ENCODE measurements at regions not wholly inside any gene's neighbourhood (a gene's known extent, or its start where the extent isn't known, plus 50 kb on each side); places are given as distances from the start of the nearest gene placed in this dataset.

DNA sequence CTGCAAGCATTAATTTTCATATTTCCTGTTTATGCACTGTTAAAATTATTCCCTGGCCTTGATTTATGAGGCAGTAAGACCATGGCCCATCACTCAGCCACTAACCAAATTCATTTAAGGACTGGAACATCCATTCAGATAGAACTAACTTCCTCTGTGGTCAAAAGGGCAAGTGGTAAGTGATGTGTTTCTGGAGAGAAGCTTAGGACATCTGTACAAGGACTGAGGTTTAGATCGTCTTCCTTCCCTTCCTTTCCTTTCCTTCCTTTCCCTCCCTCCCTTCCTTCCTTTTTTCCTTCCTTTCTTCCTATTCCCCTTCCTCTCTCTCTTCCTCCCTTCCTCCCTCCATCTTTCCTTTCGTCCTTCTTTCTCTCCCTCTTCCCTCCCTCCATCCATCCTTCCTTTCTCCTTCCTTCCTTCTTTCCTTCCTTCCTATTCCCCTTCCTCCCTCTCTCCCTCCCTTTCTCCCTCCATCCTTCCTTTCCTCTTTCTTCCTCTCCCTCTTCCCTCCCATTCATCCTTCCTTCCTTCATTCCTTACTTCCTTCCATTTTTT lies 1019.4 kb downstream of the TYW1 start:
- no peaks in the 10 kb centered on the region for H3K79me2 ChIP-seq (ENCODE audit: insufficient read depth, low read depth)
- H3K4me2 ChIP-seq, result no peak overlapping the region
- no peaks in the 10 kb centered on the region for H4K20me1 ChIP-seq (ENCODE audit: insufficient read depth)
- no peaks in the 10 kb centered on the region for H3K36me3 ChIP-seq (ENCODE audit: insufficient read depth)
- no peak overlapping the region for H3K4me3 ChIP-seq (IDR thresholded peaks at IDR 0.05; ENCODE audit: insufficient read depth, low read depth, low read length)
- TF ChIP-seq, protein P1, sequence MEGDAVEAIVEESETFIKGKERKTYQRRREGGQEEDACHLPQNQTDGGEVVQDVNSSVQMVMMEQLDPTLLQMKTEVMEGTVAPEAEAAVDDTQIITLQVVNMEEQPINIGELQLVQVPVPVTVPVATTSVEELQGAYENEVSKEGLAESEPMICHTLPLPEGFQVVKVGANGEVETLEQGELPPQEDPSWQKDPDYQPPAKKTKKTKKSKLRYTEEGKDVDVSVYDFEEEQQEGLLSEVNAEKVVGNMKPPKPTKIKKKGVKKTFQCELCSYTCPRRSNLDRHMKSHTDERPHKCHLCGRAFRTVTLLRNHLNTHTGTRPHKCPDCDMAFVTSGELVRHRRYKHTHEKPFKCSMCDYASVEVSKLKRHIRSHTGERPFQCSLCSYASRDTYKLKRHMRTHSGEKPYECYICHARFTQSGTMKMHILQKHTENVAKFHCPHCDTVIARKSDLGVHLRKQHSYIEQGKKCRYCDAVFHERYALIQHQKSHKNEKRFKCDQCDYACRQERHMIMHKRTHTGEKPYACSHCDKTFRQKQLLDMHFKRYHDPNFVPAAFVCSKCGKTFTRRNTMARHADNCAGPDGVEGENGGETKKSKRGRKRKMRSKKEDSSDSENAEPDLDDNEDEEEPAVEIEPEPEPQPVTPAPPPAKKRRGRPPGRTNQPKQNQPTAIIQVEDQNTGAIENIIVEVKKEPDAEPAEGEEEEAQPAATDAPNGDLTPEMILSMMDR (conservative IDR thresholded peaks at IDR 0.05; ENCODE audit: low read depth, low read length), result no peak
- no peak overlapping the region for H2AFZ ChIP-seq (ENCODE audit: low read depth)
- H3K27me3 ChIP-seq (ENCODE audit: insufficient read depth, low read depth), result no peaks in the 10 kb centered on the region
- H3K9ac ChIP-seq, result no peak overlapping the region
- H3K4me1 ChIP-seq (ENCODE audit: low read depth, poor library complexity, severe bottlenecking), result no peaks in the 10 kb centered on the region
- H3K27ac ChIP-seq, result no peak overlapping the region

DNA sequence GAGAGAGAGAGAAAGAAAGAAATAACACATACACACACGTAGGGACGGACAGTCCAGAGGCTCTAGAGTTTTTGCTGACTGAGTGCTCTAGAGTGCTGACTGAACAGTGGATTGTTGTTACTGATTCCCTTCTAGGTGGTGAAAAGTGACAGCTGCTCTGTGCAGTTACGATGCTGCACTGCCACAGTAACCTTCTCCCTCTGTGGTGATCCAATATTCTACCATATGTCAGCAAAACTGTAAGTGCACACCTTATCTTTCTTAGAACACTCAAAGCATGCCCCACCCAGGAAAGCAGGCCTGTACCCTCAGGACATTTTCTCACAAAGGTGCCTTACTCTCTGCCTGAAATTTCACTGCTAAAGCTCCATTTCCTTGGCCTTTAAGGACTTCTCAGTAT lies 1023.5 kb downstream of the TYW1 start:
- Histone ChIP-seq H3K9ac (no peak overlapping the region), H3K36me3 (ENCODE audit: insufficient read depth) (no peaks in the 10 kb centered on the region), H4K20me1 (ENCODE audit: insufficient read depth) (no peaks in the 10 kb centered on the region), H3K4me3 (IDR thresholded peaks at IDR 0.05; ENCODE audit: insufficient read depth, low read depth, low read length) (no peak overlapping the region), H3K27me3 (ENCODE audit: insufficient read depth, low read depth) (no peaks in the 10 kb centered on the region), H3K27ac (no peak overlapping the region), H3K79me2 (ENCODE audit: insufficient read depth, low read depth) (no peaks in the 10 kb centered on the region), H2AFZ (ENCODE audit: low read depth) (no peak overlapping the region), H3K4me1 (ENCODE audit: low read depth, poor library complexity, severe bottlenecking) (no peaks in the 10 kb centered on the region), H3K4me2 (no peak overlapping the region)
- TF ChIP-seq, protein P1 (conservative IDR thresholded peaks at IDR 0.05; ENCODE audit: low read depth, low read length), result no peak

DNA sequence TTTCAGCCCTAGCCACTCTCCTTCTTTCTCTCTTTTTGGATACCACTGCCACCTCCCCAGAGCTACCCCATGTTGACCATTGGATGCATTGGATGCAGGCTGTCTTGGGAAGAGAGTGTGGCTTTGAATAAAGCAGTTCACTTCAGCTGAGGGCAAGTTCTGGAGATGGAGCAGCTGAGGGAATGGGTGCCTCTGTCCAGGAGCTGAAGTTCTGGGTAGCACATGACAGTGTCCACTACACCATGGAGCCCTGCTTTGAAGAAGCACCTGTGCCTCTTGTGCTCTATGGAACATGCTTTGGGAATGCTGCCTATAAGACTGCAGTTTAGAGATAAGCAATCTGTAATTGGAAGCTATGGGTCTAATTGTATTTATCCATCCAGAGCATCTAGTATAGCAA lies 1028.7 kb downstream of the TYW1 start:
- no peaks in the 10 kb centered on the region for H3K27me3 ChIP-seq (ENCODE audit: insufficient read depth, low read depth)
- H3K9ac ChIP-seq, result no peak overlapping the region
- H4K20me1 ChIP-seq (ENCODE audit: insufficient read depth), result no peaks in the 10 kb centered on the region
- no peaks in the 10 kb centered on the region for H3K79me2 ChIP-seq (ENCODE audit: insufficient read depth, low read depth)
- H3K27ac ChIP-seq, result no peak overlapping the region
- H2AFZ ChIP-seq (ENCODE audit: low read depth), result no peak overlapping the region
- no peak overlapping the region for H3K4me3 ChIP-seq (IDR thresholded peaks at IDR 0.05; ENCODE audit: insufficient read depth, low read depth, low read length)
- no peak overlapping the region for H3K4me2 ChIP-seq
- no peaks in the 10 kb centered on the region for H3K4me1 ChIP-seq (ENCODE audit: low read depth, poor library complexity, severe bottlenecking)
- H3K36me3 ChIP-seq (ENCODE audit: insufficient read depth), result no peaks in the 10 kb centered on the region
- TF ChIP-seq, protein P1 (conservative IDR thresholded peaks at IDR 0.05; ENCODE audit: low read depth, low read length), result no peak

DNA sequence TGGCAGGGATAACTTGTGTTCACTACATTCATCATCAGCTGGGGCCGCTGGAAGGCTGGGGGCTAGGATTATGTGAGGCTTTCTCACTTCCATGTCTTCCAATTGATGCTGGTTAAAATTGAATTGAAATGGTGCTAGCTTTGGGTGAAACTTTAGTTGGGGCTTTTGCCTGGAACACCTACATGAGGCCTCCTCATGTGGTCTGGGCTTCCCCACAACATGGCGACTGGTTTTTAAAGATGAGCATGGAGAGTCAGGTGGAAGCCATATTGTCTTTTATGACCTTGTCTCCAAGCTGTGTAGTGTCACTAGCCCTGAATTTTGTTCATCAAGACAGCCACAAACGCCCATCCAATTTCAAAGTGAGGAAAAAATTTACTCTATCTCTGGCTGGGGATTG lies 1033.9 kb downstream of the TYW1 start:
- H3K27me3 ChIP-seq (ENCODE audit: insufficient read depth, low read depth), result no peaks in the 10 kb centered on the region
- H3K27ac ChIP-seq, result no peak overlapping the region
- TF ChIP-seq, protein P1 (conservative IDR thresholded peaks at IDR 0.05; ENCODE audit: low read depth, low read length), result no peak
- H3K79me2 ChIP-seq (ENCODE audit: insufficient read depth, low read depth), result no peaks in the 10 kb centered on the region
- H3K36me3 ChIP-seq (ENCODE audit: insufficient read depth), result no peaks in the 10 kb centered on the region
- no peak overlapping the region for H3K4me2 ChIP-seq
- no peaks in the 10 kb centered on the region for H4K20me1 ChIP-seq (ENCODE audit: insufficient read depth)
- H3K4me3 ChIP-seq (IDR thresholded peaks at IDR 0.05; ENCODE audit: insufficient read depth, low read depth, low read length), result no peak overlapping the region
- no peaks in the 10 kb centered on the region for H3K4me1 ChIP-seq (ENCODE audit: low read depth, poor library complexity, severe bottlenecking)
- no peak overlapping the region for H2AFZ ChIP-seq (ENCODE audit: low read depth)
- no peak overlapping the region for H3K9ac ChIP-seq
